Fibroblast of skin of back (primary cell): ENCODE measurements at regions not wholly inside any gene's neighbourhood (a gene's known extent, or its start where the extent isn't known, plus 50 kb on each side); places are given as distances from the start of the nearest gene placed in this dataset.

Source experiments
- DNase-seq: peaks from one replicate; pipeline ENCODE4 v3.0.0-alpha.2; 2013

- DNase-seq: no peak
Observed at GRCh38 chr19:5392486-5392885, 51.9 kb upstream of the PTPRS start.

- DNase-seq: no peak
Observed at GRCh38 chr19:5393088-5393487, 52.5 kb upstream of the PTPRS start.

GRCh38 chr19:5394551-5395505 lies 54.2 kb upstream of the PTPRS start:
- no peak for DNase-seq

- peak; percentile 3 for DNase-seq
Observed at GRCh38 chr19:5395556-5395955, 54.9 kb upstream of the PTPRS start.

GRCh38 chr19:5396096-5396939 lies 55.7 kb upstream of the PTPRS start:
- DNase-seq: no peak

GRCh38 chr19:5396963-5397362 lies 56.4 kb upstream of the PTPRS start:
- no peak for DNase-seq

GRCh38 chr19:5397804-5398692 lies 57.2 kb upstream of the ZNRF4 start:
- DNase-seq: peak; percentile 10

- no peak for DNase-seq
Observed at GRCh38 chr19:5398693-5399057, 56.5 kb upstream of the ZNRF4 start.

GRCh38 chr19:5403968-5404640 lies 51.1 kb upstream of the ZNRF4 start:
- peak; percentile 84 for DNase-seq
